ENCODE measurements at regions not wholly inside any gene's neighbourhood (a gene's known extent, or its start where the extent isn't known, plus 50 kb on each side); places are given as distances from the start of the nearest gene placed in this dataset.

DNA sequence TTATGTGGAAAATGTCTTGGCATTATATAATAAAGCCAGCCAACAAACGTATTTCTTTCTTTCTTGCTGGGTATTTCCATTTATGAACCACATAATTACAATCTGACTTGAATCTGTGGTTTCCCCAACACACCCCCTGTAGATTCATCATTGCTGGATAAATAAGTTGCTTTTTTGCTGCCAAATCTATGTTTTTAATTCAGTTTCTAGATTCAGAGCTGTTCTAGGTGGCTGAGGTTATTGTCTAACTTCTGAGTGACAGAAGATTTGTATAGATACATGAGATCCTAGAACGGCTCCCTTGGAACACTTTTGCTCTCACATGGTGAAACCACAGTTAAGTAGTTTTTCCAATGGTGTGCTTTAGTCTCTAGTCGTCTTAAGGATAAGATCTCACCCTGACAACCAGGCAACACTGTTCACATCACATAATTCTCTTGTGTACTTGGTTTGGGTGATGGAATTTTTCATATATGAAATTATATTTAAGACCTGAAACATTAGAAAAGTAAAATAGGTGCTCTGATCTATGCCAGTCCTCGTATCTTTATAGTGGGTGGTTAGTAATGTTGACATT is 239.1 kb downstream of the KLF12 start:
- TF ChIP-seq, protein P1, sequence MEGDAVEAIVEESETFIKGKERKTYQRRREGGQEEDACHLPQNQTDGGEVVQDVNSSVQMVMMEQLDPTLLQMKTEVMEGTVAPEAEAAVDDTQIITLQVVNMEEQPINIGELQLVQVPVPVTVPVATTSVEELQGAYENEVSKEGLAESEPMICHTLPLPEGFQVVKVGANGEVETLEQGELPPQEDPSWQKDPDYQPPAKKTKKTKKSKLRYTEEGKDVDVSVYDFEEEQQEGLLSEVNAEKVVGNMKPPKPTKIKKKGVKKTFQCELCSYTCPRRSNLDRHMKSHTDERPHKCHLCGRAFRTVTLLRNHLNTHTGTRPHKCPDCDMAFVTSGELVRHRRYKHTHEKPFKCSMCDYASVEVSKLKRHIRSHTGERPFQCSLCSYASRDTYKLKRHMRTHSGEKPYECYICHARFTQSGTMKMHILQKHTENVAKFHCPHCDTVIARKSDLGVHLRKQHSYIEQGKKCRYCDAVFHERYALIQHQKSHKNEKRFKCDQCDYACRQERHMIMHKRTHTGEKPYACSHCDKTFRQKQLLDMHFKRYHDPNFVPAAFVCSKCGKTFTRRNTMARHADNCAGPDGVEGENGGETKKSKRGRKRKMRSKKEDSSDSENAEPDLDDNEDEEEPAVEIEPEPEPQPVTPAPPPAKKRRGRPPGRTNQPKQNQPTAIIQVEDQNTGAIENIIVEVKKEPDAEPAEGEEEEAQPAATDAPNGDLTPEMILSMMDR (conservative IDR thresholded peaks at IDR 0.05; ENCODE audit: low read length) = no peak
- H3K4me3 ChIP-seq (ENCODE audit: low read length) = no peak overlapping the region
- DNase-seq (ENCODE audit: low read depth) = no peak

DNA sequence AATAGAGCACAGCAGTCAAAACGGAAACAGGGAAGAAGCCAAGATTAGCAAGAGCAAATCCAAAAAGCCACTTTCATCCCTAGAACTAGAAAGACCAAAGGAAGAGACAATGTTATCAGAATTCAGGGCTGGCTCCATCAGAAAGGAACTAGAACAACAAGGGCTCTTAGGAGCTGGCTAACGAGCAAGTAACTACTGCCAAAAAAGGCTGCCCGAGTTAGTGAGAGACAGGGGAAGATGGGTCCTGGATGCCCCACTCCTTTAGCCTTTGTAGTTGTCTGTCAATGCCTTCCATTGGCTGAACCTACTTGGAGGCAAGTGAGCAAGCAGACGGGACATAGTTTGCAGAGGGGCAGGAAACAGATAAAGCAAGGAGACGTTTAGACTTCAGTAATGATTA is 240.4 kb downstream of the KLF12 start:
- no peak overlapping the region for H3K4me3 ChIP-seq (ENCODE audit: low read length)
- TF ChIP-seq, protein P1 (conservative IDR thresholded peaks at IDR 0.05; ENCODE audit: low read length) = no peak
- DNase-seq (ENCODE audit: low read depth) = no peak

DNA sequence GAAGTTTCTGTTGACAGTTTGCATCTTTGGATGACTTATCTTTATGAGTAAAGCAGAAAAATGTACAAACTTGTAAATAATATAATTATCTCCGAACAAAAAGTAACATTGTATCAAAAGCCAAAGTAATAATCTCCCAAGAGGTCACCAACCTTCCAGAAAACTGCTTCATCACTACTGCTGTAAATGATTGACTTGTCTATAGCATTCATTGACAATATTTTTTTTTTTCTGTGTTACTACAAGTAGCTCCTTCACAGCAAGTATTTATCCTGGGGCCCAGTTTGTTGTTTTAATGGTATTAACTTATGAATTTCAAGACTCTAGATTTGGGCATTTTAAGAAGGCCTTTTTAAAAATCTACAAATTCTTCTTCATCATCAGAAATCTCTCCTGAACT is 242.4 kb downstream of the KLF12 start:
- H3K4me3 ChIP-seq (ENCODE audit: low read length) = no peak overlapping the region
- no peak for DNase-seq (ENCODE audit: low read depth)
- TF ChIP-seq, protein P1 (conservative IDR thresholded peaks at IDR 0.05; ENCODE audit: low read length) = no peak

DNA sequence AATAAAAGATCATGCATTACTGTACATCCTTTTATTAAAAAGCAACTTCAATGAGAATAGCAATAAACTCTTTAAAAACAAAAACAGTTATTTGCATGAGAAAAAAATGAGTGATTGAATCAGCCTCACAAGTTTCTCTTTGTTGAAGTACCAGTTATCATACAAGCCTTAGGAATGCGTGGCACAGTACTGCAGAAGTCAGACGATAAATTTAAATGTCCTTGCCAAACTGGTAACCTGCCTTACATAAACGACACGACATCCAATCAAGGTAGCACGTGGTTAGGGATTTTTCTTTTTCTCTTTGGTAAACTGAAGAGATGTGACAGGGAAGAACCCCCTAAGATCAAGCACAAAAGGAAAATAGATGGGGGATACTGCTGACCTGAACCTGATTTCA is 251.0 kb downstream of the KLF12 start:
- TF ChIP-seq, protein P1 (conservative IDR thresholded peaks at IDR 0.05; ENCODE audit: low read length) = no peak

DNA sequence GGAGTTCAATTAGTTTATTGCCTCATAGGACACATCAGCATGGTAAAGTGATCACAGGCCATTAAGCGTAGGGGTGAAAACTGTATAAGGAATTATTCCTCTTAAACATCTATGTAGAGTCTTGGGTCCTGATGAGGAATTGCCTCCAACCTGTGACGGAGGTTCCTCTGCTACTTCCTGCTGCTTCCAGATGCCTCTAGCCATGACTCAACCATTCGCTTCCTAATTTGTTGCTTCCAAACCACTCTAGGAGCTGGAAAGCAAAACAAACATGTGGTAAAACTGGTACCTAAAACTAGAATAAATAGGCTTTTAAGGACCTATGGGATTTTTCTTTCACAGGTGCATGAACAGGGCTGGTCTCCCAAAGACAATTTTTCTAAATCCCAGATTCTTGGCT is 253.8 kb downstream of the KLF12 start:
- TF ChIP-seq, protein P1 (conservative IDR thresholded peaks at IDR 0.05; ENCODE audit: low read length) = no peak
- peak; percentile 2 for DNase-seq (ENCODE audit: low read depth)
- H3K4me3 ChIP-seq (ENCODE audit: low read length) = no peak overlapping the region

More for the DNA sequence above, 251.0 kb downstream of the KLF12 start:
- no peak overlapping the region for H3K4me3 ChIP-seq (ENCODE audit: low read length)
- DNase-seq (ENCODE audit: low read depth) = no peak

DNA sequence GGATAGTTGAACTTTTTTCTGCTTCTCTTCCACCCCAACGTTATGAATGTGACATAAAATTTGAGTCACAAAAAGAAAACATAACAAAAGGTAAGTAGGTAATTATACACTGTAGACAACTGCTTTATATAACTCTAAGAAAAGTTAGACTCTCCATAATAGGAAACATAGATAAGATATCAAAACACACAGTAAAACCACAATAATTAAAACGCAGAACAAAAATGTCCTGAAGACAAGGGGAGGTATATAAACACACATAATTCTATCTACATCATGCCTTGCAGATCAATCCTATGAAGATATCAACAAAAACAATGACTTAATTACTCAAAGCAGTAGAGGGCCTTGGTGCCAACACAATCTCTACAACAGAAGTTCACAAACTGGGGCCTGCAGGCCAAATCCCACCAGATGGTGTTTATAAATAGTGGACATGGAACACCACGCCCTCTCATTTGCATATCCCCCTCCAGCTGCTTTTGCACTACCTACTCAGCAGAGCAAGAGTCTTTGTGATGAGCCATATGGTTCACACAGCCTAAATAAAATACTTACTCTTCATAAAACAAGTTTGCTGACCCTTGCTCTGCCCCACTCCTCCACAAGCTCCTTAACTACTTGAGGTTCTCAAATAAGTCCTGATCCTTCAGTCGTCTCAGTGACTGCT is 254.7 kb downstream of the KLF12 start:
- TF ChIP-seq, protein P1 (conservative IDR thresholded peaks at IDR 0.05; ENCODE audit: low read length) = no peak
- DNase-seq (ENCODE audit: low read depth) = no peak
- H3K4me3 ChIP-seq (ENCODE audit: low read length) = no peak overlapping the region

DNA sequence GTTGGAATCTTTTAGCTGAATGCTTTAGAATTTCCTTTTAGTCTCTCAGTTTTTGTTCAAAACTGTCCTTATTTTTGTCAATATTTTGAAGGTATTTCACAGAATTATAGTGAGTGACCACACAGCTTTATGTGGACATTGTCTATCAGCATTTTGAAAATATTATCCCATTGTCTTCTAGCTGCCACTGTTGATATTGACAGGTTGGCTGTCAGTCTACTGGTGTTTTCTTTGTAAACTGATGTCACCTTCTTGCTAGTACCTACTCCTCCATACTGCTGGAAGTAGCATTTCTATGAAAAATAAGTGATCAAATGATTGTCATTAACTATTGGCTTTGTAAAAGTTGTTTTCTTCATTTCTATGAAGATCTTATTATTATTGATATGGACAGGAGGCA is 256.8 kb downstream of the KLF12 start:
- no peak for DNase-seq (ENCODE audit: low read depth)
- H3K4me3 ChIP-seq (ENCODE audit: low read length) = no peak overlapping the region
- TF ChIP-seq, protein P1 (conservative IDR thresholded peaks at IDR 0.05; ENCODE audit: low read length) = no peak

Data from AG10803 (cell line).